IPS DF 6.9 (cell line): ENCODE measurements at regions not wholly inside any gene's neighbourhood (a gene's known extent, or its start where the extent isn't known, plus 50 kb on each side); places are given as distances from the start of the nearest gene placed in this dataset.

Source experiments
- DNase-seq: peaks from one replicate; pipeline ENCODE4 v3.0.0-alpha.2; 2013; ENCODE audit warnings: low read depth, low spot score
- H3K27ac ChIP-seq: one replicate; pipeline ENCODE4 v1.5.1; 2013; ENCODE audit warnings: low read length, control low read depth
- H3K27me3 ChIP-seq: 2 replicates; pipeline ENCODE4 v1.6.1; 2013; ENCODE audit warnings: mild to moderate bottlenecking, low read length; ENCODE audit not compliant: control insufficient read depth, insufficient read depth
- H3K36me3 ChIP-seq: 2 replicates; pipeline ENCODE4 v1.6.1; 2013; ENCODE audit warnings: low read length; ENCODE audit not compliant: control insufficient read depth, insufficient read depth
- H3K4me1 ChIP-seq: 2 replicates; pipeline ENCODE4 v1.6.1; 2013; ENCODE audit warnings: low read length; ENCODE audit not compliant: control insufficient read depth, insufficient read depth
- H3K4me3 ChIP-seq: 2 replicates; pipeline ENCODE4 v1.5.1; 2013; ENCODE audit warnings: mild to moderate bottlenecking, low read length
- H3K9me3 ChIP-seq: 2 replicates; pipeline ENCODE4 v1.6.1; 2013; ENCODE audit warnings: low read length, inconsistent platforms; ENCODE audit not compliant: control insufficient read depth, insufficient read depth
- WGBS: extraction: QIAGEN DNeasy Blood & Tissue Kit; methylation state at CpG from one replicate; pipeline ENCODE4 v1.1.7; 2013; ENCODE audit warnings: mixed read lengths, missing lambda C conversion rate; ENCODE audit not compliant: insufficient read length, insufficient coverage; 5-methylcytosine and 5-hydroxymethylcytosine counted together

DNA sequence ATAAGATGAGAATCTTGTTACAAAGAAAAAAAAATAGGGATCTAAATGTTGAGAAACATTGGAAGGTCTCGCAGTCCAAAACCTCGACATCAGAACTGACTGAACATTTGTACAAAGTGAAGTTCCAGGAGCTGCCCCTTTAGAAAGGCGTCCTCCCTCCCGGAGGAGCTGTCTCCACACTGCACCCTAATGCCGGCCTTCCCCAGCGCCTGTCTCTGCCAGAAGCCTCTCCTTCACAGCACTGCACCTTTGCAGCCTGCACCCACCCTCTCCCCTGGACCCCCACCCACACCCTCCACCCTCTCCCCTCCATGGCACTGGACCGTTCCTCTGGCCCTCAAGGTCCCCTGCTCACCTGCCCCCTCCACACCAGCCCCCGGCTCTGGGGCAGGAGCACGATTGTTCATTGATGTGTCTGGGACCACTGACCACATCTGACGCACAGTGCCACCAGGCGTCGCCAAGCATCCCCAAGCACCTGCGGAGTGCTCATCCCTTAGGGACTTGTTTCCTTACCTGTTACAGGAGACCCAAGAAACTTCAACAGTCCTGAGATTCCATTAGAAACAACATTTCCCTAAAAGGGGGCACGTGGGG lies 90.3 kb upstream of the SNTG2 start:
- WGBS, result no CpG with 5 or more reads among the region's 14 CpGs
- no peak overlapping the region for H3K27ac ChIP-seq
- no peak for DNase-seq
- no peaks in the 10 kb centered on the region for H3K4me1 ChIP-seq
- no peaks in the 10 kb centered on the region for H3K36me3 ChIP-seq
- H3K4me3 ChIP-seq, result no peak overlapping the region
- H3K27me3 ChIP-seq, result no peaks in the 10 kb centered on the region
- no peaks in the 10 kb centered on the region for H3K9me3 ChIP-seq

DNA sequence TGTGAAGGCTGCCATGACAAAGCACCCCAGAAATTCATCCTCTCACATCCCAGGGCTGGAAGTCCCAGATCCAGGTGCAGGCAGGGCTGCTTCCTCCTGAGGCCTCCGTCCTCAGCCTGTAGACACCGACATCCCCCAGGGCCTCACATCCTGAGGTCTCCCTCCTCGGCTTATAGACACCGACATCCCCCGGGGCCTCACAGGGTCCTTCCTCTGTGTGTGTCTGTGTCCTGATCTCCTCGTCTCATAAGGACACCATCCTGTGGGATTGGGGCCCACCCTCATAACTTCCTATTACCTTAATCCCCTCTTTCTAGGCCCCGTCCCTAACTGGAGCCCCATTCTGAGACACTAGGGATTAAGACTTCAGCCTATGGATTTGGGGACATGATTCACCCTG lies 92.0 kb upstream of the SNTG2 start:
- Histone ChIP-seq H3K36me3 (no peaks in the 10 kb centered on the region), H3K27ac (no peak overlapping the region), H3K4me3 (no peak overlapping the region), H3K4me1 (no peaks in the 10 kb centered on the region), H3K27me3 (no peaks in the 10 kb centered on the region), H3K9me3 (no peaks in the 10 kb centered on the region)
- no peak for DNase-seq
- WGBS, result no CpG with 5 or more reads among the region's 7 CpGs

DNA sequence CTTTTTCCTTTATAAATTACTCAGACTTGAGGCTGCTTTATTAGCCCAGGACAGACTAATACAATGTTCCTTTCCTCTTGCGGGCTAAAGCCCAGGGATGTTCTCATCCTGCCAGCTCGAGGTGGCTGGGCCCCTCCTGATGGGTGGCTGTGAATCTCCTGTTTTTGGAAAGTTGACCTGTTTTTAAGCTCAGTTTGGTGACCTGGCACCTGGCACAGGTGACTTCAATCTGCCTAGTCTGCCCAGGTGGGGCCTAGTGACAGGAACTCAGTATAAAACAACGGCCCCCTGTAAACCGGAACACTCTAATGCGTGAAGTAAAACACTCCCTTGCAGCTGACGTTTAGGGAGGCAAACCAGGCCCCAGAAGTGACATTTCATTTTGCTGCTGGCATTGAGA lies 92.7 kb upstream of the SNTG2 start:
- WGBS, result no CpG with 5 or more reads among the region's 6 CpGs
- Histone ChIP-seq H3K27me3 (no peaks in the 10 kb centered on the region), H3K9me3 (no peaks in the 10 kb centered on the region), H3K36me3 (no peaks in the 10 kb centered on the region), H3K27ac (no peak overlapping the region), H3K4me3 (no peak overlapping the region), H3K4me1 (no peaks in the 10 kb centered on the region)
- no peak for DNase-seq

DNA sequence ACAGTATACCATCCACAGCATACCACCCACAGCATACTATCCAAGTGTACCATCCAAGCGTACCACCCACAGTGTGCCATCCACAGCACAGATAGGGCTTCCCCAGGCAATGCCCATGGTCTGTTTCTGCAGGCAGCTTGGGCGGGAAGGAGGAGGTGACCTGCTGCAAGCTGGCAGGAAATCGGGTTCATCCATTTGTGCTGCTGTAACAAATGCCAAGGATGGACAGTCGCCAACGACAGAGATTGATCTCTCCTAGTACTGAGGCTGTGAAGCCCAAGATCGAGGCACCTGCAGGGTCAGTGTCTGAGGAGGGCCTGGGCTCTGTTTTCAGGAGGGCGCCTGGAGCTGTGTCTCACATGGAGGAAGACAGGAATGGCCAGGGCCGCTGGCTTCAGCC lies 93.6 kb upstream of the SNTG2 start:
- no peaks in the 10 kb centered on the region for H3K4me1 ChIP-seq
- WGBS, result no CpG with 5 or more reads among the region's 8 CpGs
- DNase-seq, result no peak

DNA sequence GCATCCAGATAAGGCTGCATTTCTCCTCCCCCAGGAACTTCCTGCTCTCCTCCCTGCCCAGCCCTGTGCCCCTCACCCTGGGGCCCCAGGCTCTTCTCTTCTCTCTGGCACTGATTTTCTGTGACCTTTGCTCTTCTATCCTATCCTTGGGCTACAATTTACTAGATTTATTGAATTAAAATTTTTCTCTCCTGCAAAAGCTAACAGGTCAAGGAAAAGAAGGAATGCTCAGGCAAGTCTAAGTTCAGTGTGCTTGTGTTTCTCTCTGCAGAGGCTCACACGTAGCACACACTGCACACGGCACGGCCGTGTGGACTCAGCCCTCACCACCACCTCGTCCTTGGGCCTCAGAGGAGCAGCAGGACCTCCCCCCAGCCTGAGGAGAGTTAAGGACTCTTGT lies 94.2 kb upstream of the SNTG2 start:
- Histone ChIP-seq H3K36me3 (no peaks in the 10 kb centered on the region), H3K9me3 (no peaks in the 10 kb centered on the region), H3K27ac (no peak overlapping the region), H3K27me3 (no peaks in the 10 kb centered on the region), H3K4me3 (no peak overlapping the region), H3K4me1 (no peaks in the 10 kb centered on the region)
- no peak for DNase-seq
- WGBS, result no CpG with 5 or more reads among the region's 5 CpGs

More for the DNA sequence above, 93.6 kb upstream of the SNTG2 start:
- Histone ChIP-seq H3K9me3 (no peaks in the 10 kb centered on the region), H3K4me3 (no peak overlapping the region), H3K36me3 (no peaks in the 10 kb centered on the region), H3K27ac (no peak overlapping the region), H3K27me3 (no peaks in the 10 kb centered on the region)

DNA sequence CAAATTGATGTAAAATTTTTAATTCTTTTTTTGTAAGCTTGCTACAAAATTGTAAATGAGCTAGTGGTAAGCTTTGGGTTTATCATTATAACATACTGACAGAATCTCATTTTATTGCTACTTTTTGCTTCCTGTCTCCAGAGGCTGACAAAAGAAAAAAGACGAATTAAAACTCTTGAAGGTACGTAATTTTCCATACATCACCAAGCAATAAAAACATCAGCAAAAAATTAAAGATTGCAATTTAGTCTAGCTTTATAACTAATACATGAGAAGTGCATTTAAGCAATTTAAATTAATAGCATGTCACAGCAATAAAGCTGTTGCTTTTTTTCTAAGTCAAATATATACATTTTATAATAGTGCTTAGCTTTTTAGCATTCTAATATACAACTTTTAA lies 94.6 kb upstream of the SNTG2 start:
- no CpG with 5 or more reads among the region's 2 CpGs for WGBS
- Histone ChIP-seq H3K4me1 (no peaks in the 10 kb centered on the region), H3K9me3 (no peaks in the 10 kb centered on the region), H3K27ac (no peak overlapping the region), H3K36me3 (no peaks in the 10 kb centered on the region), H3K27me3 (no peaks in the 10 kb centered on the region), H3K4me3 (no peak overlapping the region)
- DNase-seq, result no peak

DNA sequence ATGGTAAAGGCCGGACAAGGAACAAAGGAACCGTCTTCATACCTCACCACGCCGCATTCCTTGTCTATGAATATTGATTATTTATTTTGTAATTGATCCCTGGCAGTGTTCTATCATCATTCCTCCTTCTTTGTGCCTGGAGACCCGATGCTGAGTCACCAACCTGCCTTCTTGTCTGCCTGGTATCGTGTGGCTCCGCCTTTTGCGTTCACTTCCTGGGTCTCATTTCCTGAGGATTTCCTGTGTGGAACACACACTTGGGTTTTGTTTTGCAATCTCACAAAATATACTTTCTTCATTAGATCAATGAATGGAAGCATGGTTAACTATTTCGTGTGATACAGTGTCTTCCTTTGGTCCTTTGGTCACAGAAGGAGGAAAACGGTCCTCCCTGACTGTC lies 95.5 kb upstream of the SNTG2 start:
- no peak overlapping the region for H3K4me3 ChIP-seq

DNA sequence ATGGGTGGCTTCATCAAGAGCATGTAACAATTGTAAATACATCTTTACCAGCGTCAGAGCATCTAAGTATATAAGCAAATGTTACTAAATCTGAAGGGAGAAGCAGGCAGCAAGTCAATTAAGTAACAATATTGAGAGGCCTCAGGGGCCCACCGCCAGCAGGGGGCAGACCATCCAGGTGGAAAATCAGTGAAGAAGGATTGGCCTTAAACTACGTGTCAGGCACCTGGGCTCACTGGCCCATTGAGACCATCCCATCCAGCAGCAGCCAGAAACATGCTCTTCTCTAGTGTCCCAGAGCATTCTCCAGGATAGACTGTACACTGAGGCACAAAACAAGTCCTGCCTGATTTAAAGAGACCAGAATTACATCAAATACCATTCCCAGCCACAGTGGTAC lies 96.2 kb upstream of the SNTG2 start:
- WGBS, result no CpG with 5 or more reads among the region's 3 CpGs
- no peak overlapping the region for H3K27ac ChIP-seq
- peak; percentile 43 for DNase-seq

More for the DNA sequence above, 95.5 kb upstream of the SNTG2 start:
- DNase-seq, result no peak
- H3K27ac ChIP-seq, result no peak overlapping the region
- no peaks in the 10 kb centered on the region for H3K36me3 ChIP-seq
- no peaks in the 10 kb centered on the region for H3K4me1 ChIP-seq
- WGBS, result no CpG with 5 or more reads among the region's 10 CpGs
- no peaks in the 10 kb centered on the region for H3K27me3 ChIP-seq
- no peaks in the 10 kb centered on the region for H3K9me3 ChIP-seq

DNA sequence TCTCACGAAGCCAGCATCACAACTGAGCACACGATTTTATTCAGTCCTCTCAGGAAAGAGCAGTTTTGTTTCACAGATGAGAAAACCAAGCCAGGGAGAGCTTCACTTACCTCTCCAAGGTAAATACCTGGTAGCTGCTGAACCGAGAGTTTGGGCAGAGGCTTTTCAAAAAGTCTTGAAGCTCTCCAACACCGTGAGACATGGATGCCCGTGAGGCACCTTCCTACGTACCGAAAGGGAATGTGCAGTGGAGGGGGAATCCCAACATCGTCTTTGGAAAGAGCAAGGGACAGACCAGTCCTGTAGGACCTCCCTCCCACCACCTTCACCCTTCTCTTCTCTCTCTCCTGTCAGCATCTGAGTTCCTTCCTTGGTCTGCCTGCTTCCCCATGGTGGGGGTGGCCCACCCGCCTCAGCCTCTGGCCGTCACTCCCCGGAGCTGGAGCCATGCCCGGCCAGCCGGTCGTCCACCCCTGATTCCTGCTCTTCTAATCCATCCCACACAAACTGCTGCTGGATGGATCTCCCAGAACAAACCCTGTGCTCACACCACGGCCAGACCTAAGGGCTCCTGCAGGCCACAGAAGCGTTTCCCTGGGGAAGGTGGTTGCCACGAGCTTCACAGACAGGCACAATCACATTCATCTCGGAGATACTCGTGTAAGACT lies 97.3 kb upstream of the SNTG2 start:
- Histone ChIP-seq H3K9me3 (no peaks in the 10 kb centered on the region), H3K27me3 (no peaks in the 10 kb centered on the region), H3K36me3 (no peaks in the 10 kb centered on the region), H3K4me3 (no peak overlapping the region), H3K27ac (no peak overlapping the region), H3K4me1 (no peaks in the 10 kb centered on the region)
- no peak for DNase-seq
- no CpG with 5 or more reads among the region's 19 CpGs for WGBS

More for the DNA sequence above, 96.2 kb upstream of the SNTG2 start:
- Histone ChIP-seq H3K27me3 (no peaks in the 10 kb centered on the region), H3K4me3 (no peak overlapping the region), H3K36me3 (no peaks in the 10 kb centered on the region), H3K4me1 (no peaks in the 10 kb centered on the region), H3K9me3 (no peaks in the 10 kb centered on the region)

DNA sequence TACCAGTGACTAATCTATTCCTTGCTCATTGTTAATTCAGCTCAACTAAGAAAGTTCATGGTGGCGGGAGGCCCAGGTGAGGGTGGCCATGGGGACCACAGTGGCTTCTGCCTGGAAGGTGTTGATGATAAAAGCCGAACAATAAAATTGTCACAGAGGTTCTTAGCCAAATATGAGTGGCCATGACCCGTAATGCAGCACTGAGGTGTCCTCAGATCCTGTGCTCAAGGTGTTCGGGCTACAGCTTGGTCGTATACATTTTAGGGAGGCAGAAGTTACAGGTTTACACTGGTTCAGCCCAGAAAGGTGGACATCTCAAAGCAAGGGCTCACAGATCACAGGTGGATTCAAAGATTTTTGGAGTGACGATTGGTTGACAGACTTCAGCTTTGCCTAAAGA lies 98.5 kb upstream of the SNTG2 start:
- DNase-seq, result no peak
- no CpG with 5 or more reads among the region's 6 CpGs for WGBS
- H3K9me3 ChIP-seq, result no peaks in the 10 kb centered on the region
- no peaks in the 10 kb centered on the region for H3K27me3 ChIP-seq
- H3K4me1 ChIP-seq, result no peaks in the 10 kb centered on the region
- no peak overlapping the region for H3K4me3 ChIP-seq
- no peak overlapping the region for H3K27ac ChIP-seq
- H3K36me3 ChIP-seq, result no peaks in the 10 kb centered on the region

DNA sequence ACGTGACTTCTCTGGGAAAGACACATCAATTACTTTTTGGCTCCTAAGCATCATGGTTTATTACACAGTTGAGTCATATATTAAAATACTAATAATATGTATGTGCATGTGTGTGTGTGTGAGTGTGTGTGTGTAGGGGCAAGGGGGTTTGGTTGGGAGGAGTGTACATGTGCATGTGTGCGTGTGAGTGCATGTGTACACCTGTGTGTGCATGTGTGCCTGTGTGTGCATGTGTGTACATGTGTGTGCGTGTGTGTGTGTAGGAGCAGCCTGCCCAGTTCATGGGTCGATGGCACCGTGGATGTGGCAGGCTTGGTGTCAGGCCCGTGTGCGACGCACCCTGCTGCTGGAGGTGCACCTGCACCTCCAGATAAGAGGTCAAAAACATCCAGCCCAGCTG lies 99.0 kb upstream of the SNTG2 start:
- no peak for DNase-seq
- no peaks in the 10 kb centered on the region for H3K36me3 ChIP-seq
- no CpG with 5 or more reads among the region's 8 CpGs for WGBS
- no peak overlapping the region for H3K4me3 ChIP-seq
- no peak overlapping the region for H3K27ac ChIP-seq
- H3K27me3 ChIP-seq, result no peaks in the 10 kb centered on the region
- H3K4me1 ChIP-seq, result no peaks in the 10 kb centered on the region
- no peaks in the 10 kb centered on the region for H3K9me3 ChIP-seq
